ENCODE measurements at regions not wholly inside any gene's neighbourhood (a gene's known extent, or its start where the extent isn't known, plus 50 kb on each side); places are given as distances from the start of the nearest gene placed in this dataset.

DNA sequence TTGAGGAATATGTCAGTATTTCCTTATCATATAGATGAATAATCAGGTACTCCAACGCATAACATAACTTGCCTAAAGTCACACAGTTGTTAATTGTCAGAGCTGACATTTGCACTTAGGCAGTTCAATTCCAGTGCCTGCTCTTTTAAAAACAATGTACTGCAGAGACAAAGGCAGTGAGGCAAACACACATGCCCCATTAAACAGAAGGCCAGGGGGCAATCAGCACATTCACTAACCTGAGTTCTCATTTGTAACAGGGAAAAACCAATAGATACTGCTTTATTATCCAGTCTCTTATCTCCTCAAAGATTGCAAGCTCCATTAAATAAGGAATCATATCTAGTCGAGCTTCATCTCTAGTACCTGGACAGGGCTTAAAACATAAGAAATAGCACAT is 1017.4 kb downstream of the SQOR start:
- TF ChIP-seq CTCF (IDR thresholded peaks at IDR 0.05) (no peak), POLR2A (IDR thresholded peaks at IDR 0.05) (no peak)

Data from body of pancreas (tissue), 4 donors.